WI38 (cell line): ENCODE measurements at regions not wholly inside any gene's neighbourhood (a gene's known extent, or its start where the extent isn't known, plus 50 kb on each side); places are given as distances from the start of the nearest gene placed in this dataset.

ENCODE experiments used
- H3K4me3 ChIP-seq: 2 replicates; pipeline ENCODE4 v1.5.1; 2011; ENCODE audit warnings: low read depth, mild to moderate bottlenecking, control low read depth, low read length
- TF ChIP-seq, protein P1 (sequence below): IDR thresholded peaks from 2 replicates; pipeline ENCODE4 v1.5.1; 2012; ENCODE audit warnings: low read depth, mild to moderate bottlenecking, control low read depth, low read length

GRCh38 chr2:120509213-120509815, 163.4 kb downstream of the INHBB start:
- TF ChIP-seq, protein P1, sequence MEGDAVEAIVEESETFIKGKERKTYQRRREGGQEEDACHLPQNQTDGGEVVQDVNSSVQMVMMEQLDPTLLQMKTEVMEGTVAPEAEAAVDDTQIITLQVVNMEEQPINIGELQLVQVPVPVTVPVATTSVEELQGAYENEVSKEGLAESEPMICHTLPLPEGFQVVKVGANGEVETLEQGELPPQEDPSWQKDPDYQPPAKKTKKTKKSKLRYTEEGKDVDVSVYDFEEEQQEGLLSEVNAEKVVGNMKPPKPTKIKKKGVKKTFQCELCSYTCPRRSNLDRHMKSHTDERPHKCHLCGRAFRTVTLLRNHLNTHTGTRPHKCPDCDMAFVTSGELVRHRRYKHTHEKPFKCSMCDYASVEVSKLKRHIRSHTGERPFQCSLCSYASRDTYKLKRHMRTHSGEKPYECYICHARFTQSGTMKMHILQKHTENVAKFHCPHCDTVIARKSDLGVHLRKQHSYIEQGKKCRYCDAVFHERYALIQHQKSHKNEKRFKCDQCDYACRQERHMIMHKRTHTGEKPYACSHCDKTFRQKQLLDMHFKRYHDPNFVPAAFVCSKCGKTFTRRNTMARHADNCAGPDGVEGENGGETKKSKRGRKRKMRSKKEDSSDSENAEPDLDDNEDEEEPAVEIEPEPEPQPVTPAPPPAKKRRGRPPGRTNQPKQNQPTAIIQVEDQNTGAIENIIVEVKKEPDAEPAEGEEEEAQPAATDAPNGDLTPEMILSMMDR, result no peak

DNA sequence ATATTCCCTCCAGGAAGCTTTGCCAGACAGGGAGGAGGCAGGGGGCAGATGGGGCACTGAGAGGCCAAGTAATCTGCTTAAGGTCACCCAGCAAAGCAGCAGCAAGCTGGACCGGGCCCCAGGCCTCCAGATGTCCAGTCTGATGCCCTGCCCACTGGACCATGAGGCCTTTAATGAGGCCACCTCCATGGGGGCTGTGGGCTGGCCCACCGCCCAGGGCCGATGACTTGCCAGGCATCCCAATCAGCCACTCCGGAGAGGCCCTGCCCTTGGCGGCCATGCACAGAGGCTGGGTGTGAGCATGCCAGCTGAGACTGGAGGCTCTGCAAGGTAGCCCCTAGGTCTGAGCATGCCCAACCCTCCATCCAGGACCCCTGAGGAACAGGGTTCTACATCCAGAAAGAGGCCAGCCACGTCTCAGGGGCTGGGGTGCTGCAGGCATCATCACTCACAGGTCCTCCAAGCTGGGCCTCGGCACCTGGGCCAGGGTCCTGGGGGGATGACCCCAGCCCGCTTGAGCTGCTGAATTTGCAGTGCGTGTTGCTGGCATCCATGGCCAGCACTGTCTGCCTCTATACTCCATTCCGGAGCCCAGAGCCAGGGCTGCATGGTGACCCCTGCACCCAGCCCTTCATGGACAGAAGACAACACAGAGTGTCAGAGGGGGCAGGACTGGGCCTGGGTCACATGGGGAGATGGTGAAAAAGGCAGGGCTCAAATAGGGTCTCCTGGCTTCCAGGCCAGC, 164.2 kb downstream of the INHBB start:
- TF ChIP-seq, protein P1, result no peak
- no peak overlapping the region for H3K4me3 ChIP-seq

More at GRCh38 chr2:120509213-120509815, 163.4 kb downstream of the INHBB start:
- H3K4me3 ChIP-seq, result no peak overlapping the region

DNA sequence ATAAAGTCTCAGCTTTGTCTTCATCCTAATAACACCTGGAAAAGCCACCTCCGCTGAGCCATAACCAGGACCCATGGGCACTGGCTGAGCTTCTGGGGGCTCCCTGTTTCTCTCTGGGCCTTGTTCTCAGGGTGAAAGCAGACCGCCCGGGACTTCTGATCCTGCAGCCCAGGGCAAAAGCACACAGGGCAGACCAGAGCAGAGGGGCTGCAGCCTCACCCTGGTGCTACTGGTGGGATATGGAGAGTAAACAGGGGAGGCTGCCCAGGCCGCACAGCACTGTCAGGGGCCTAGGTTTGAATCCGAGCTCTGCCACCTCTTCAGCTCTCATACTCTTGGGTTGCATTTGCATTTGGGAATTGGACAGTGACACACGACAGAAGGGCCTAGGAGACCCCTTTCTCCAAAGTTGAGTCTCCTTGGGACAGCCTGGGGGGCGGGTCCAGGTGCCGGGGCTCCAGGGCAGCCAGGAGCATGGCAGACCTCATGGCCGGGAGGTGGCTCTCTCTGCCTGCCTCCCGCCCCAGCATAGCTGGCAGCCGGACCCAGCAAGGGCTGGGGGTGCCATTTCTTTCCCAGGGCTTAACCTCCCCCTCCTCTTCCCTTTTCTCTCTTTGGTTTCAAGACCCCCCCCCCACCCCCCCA, 164.9 kb downstream of the INHBB start:
- TF ChIP-seq, protein P1, result no peak

GRCh38 chr2:120511536-120511935, 165.6 kb downstream of the INHBB start:
- no peak overlapping the region for H3K4me3 ChIP-seq
- TF ChIP-seq, protein P1, result no peak

More for the DNA sequence above, 164.9 kb downstream of the INHBB start:
- H3K4me3 ChIP-seq, result no peak overlapping the region

DNA sequence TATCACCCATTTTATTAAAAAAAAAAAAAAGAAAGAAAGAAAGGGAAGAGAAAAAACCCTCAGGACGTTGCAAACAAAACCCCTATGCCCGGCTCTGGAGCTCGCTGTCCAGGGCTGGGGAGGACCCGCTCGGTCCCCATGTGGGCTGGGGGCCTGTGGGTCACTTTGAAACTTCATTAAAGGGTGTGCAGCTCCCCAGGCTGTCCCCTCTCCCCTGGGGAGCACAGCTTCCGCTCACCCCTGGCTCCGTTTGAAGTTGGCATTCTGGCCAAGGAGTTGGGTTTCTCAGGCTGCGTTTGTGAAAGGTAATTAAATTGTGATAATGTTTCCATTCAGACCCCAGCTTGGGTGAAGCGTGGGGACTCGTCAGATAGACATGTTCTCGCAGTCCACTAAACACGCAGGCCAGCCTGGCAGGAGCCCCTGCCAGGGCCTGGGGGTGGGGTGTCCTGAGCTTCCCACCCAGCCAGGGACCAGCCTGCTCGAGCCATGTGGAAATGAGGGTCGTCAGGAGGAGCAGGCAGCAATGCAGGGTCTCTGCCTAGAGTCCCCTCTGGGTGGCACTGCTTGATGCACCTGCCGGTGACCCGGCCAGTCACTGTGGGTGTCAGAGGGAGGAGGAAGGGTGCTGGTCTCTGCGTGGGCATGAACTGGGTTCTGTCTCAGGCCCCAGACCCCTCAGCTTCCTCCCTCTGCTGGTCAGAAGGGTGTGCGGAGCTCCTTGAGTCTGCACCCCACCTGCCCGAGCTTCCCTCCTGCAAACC, 166.2 kb downstream of the INHBB start:
- TF ChIP-seq, protein P1, result no peak
- H3K4me3 ChIP-seq, result no peak overlapping the region

GRCh38 chr2:120513776-120514357, 167.9 kb downstream of the INHBB start:
- TF ChIP-seq, protein P1, result no peak
- H3K4me3 ChIP-seq, result no peak overlapping the region
